HG02623 (cell line): ENCODE measurements at regions not wholly inside any gene's neighbourhood (a gene's known extent, or its start where the extent isn't known, plus 50 kb on each side); places are given as distances from the start of the nearest gene placed in this dataset.
"Not testable (repeated sequence)": the region's sequence is repeated elsewhere in the genome, so short reads cannot be mapped to it uniquely, and the experiment has no call there.

Source experiments
- ATAC-seq: cut with Tn5 transposase; IDR thresholded peaks from one replicate; pipeline ENCODE4 v1.9.1; 2021; ENCODE audit warnings: moderate library complexity; ENCODE audit not compliant: unreplicated experiment

DNA sequence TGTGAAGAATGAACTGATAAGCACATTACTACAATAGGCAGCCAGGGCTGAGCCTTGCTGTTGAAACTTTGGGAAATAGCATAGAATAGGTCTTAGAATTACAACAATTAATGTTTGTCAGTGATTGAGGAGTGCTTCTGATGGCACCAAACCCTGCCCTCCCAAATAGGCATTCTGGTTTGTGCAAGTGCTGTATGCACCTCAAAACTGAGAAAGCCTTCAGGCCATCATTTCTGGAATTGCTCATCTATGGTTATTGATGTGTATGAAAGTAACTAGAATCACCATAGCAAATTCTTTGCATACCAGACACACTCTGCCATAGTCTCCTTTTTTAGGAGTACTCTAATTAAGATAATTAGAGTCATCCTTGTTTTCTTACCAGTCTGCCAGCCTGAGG, 585.0 kb upstream of the MBL2 start:
- no peak for ATAC-seq

DNA sequence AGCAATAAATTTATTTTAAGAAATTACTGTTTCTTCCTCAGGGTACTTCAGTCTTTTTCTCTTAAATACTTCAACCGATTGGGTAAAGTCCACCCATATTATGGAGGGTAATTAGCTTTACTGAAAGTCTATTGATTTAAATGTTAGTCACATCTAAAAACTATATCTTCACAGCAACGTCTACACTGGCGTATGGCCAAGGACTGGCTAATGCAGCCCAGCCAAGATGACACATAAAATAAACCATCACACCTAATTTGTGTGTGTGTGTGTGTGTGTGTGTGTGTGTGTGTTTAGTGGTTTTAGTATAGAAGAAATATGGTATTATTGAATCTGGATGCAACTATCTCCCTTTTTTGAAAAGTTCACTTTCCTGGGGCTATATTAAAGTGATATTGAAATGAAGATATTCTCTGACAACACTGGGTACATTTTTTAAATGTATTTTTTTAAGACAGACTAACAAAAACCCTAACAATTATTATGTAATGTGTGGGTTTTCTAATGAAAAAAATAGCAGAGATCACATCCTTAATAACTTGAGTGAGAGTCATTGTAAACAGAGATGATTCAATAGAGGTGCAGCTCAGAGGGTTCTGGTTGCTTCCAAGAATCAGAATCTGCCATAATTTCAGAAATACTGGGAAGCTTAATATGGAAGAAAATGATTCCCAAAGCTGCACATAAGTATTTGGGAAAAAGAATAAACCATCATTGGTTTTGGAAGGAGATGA, 584.2 kb upstream of the MBL2 start:
- no peak for ATAC-seq

DNA sequence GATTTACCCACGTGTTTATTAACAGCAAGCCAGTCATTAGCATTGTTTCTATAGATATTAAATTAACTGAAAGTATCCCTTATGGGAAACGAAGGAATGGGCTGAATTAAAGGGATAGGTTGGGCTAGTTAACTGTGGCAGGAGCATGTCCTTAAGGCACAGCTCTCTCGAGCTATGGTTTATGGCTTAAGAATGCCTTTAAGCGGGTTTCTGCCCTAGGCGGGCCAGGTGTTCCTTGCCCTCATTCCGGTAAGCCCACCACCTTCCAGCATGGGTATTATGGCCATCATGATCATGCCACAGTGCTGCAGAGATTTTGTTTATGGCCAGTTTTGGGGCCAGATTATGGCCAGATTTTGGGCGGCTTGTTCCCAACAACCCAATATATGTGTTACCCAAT, 569.9 kb upstream of the MBL2 start:
- ATAC-seq, result not testable (repeated sequence)

DNA sequence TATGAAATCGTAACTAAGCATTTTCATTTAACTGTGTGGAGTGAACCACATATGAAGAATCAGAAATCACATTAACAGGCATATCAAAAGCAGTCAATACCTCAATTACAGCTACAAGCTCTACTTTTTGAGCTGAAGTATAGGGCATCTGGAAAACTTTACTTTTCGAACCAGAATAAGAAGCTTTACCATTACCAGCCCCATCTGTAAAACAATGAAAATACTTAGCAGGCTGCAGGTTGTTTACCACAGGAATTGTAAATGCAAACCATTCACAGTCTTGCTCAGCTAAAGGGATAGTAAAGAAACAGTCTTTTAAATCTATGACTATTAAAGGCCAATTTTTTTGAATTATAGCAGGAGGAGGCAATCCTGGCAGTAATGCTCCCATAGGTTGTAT, 565.6 kb upstream of the MBL2 start:
- not testable (repeated sequence) for ATAC-seq

DNA sequence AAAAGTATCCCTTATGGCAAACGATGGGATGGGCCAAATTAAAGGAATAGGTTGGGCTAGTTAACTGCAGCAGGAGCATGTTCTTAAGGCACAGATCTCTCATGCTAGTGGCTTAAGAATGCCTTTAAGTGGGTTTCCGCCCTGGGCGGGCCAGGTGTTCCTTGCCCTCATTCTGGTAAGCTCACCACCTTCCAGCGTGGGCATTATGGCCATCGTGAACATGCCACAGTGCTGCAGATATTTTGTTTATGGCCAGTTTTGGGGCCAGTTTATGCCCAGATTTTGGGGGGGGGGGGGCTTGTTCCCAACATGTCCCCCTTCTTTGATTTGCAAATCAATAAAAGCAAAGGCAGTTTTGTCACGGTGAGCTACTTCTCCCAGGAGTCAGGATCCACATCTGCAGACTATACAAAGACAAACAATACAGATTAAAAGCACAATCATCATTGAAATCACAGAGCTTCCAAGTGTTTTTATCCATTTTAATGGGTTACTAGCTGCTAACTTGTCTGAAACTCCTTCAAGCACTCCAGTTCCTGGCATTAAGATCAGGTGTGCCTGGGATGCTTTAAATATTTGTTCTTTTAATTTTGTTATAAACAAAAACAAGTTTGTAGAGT, 563.3 kb upstream of the MBL2 start:
- ATAC-seq, result not testable (repeated sequence)

DNA sequence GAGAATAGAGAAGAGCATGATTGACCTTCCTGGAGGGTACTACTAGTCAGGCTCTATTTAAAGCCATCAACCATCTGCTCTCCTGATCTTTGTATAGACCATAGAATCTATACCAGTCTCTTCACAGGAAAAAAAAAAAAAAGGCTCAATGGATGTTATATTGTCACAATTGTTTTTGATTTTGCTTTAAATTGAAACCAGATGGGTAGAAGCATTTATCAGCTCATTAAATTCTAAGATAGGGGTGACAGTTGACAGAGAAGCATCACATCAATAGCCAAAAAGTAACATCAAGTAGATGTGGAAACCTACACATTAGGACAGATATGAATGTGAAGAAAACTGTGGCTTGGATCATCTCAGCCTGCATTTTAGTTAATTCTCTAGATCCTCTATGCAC, 558.9 kb upstream of the MBL2 start:
- no peak for ATAC-seq

DNA sequence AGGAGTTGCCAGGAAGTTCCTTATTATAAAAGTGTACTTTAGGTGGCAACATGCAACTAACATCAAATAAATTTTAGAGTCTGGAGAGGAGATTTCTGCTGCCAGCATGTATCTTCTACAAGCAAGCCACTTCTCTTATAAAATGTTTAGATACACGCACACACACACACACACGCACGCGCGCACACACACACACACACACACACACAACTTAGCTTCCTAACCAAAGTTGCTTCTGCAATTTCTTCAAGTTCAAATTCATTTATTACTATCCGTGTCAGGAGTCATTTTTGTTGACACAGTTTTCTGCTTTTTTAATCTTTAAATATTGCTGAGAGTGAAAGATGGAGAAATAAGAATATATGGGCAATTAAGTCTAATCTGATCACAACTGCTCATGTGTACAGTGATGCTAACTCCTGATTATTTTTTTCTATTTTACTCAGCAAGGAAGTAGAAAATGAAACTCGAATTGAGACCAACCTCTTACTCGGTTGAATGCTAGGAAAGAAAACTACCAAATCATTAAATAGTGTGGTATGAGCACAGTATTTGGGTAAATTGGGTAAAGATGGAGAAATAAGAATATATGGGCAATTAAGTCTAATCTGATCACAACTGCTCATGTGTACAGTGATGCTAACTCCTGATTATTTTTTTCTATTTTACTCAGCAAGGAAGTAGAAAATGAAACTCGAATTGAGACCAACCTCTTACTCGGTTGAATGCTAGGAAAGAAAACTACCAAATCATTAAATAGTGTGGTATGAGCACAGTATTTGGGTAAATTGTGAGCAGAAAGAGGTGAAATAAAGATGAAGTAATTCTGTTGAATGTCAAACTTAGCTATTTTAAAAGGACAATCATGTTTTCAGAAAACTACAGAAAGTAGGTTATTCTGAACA, 554.1 kb upstream of the MBL2 start:
- ATAC-seq, result not testable (repeated sequence)

DNA sequence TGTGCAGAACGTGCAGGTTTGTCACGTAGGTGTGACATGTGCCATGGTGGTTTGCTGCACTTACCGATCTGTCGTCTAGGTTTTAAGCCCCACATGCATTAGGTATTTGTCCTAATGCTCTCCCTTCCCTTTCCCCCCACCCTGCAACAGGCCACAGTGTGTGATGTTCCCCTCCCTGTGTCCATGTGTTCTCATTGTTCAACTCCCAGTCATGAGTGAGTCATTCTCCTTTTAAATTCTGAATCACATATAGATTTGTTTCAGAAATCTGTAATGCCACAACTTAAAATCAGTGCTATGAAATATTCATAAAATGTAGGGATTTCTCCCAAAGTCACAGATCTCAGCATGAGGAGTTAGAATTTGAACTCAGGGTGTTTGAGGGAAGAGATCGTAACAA, 552.5 kb upstream of the MBL2 start:
- no peak for ATAC-seq

DNA sequence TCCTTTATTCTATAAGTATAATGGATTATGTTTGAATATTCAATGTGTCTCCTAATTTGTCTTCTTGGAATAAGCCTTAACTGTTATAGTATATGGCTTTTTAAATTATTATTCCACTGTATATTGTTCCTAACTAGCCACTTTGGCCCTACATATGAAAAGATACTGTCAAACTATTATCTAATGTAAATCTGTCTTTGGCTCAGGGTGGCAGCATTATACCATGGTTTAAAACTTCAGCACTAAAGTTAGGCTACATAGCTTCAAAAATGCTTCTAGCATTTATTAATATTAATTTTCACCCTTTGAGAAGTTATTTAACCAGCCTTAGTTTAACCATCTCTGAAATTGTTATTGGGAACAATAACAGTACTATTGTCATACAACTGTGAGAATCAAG, 543.1 kb upstream of the MBL2 start:
- ATAC-seq, result no peak

DNA sequence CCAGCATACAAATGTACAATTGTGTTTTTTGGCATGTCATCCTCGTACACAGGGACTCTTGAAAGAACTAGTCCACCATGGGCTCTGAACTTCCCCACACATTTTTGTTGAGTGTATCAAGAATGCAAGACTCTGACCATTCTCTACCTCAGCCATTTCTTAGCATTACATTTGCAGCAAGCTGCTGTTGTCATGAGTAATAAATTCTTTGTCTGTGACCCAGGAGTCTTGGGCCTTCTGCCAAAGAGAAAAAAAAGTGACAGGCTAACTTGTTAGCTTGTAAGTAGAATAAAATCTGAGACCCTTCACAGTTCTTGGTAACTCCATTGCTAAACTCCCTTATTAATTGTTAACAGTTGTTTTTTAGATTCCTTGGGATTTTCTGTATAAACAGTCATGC, 542.3 kb upstream of the MBL2 start:
- ATAC-seq, result no peak

DNA sequence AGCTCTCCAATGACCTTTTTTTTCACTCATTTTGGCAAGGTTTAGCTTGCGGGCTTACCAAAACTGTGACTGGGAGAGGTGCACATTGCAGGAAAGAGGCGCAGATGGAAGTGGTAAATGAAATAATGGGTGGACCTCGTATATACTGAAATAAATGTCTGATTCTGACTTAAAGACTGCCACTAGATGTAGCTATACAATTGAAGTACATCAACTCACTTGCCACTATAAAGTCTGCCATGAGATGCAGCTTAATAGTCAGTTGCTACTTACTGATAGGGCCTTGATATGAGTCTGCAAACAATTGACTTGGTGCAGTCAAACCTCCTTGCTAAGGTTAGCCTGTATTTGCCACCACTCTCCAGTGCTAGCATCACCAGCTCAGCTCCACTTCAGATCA, 525.9 kb upstream of the MBL2 start:
- no peak for ATAC-seq

DNA sequence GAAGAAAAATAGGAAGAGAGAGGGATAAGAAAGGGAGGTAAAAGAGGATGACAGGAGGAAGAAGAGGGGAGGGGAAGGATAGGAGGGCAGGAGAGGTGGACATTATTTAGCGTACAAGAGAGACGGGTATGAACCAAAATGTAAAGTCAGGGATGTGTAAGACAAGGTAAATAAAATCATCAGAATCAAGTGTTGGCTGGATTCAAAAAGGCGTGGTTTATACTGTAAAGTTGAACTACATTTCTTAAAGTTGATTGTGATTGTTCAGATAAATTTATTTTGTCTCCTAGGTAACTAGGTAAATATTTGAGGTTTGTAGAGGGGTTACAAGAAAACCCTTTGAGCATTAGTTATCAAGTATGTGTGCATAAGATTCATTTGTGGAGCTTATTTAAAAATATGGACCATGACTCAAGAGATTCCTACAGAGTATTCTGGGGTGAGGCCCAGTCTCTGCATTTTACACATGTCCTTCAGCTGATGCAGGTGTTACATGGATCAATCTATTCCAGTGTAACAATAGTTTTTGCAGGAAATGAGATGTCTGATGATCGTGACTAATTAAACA, 512.1 kb upstream of the MBL2 start:
- no peak for ATAC-seq

DNA sequence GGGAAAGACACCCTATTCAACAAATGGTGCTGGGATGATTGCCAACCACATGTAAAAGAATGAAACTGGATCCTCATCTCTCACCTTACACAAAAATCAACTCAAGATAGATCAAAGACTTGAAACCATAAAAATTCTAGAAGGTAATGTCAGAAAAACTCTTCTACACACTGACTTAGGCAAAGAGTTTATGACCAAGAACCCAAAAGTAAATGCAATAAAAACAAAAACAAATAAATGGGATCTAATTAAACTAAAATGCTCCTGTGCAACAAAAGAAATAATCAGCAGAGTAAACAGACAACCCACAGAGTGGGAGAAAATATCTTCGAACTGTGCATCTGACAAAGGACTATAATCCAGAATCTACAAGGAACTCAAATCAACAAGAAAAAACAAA, 504.2 kb upstream of the MBL2 start:
- ATAC-seq, result no peak

DNA sequence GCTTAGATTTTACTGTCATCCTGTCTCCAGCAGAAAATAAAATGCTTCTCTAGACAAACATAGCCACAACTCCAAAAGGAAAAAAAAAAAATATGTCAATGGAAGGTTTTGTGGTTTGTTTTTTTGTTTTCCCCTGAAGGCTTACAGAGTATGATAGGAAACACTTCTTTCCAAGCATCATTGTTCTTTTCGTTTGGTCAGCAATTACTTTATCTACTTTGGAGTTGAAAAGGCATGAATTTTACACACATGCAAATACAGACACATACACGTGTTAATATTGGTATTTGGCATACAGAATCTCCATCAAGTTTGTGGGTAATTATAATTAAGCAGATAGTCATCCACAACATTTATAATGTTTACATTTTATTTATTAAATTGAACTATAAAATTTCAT, 496.9 kb upstream of the MBL2 start:
- ATAC-seq, result no peak

DNA sequence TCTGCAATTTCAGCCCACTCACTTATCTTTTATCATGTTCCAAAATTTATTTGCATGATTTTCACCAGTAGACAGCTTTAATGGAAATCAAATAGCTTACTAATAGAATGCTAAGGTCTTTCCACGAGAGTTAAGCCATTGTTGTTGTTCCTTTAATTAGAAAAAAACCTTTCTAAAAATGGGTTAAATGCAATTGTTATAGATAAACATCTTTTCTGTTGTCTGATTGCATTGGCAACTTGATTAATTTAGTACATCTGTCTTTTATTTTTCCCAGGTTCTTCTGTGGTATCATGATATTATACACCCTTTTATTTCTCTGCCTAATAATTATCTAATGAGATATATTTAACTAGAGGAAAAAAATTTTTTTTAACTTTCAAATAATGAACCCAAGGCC, 487.6 kb upstream of the MBL2 start:
- ATAC-seq, result no peak

DNA sequence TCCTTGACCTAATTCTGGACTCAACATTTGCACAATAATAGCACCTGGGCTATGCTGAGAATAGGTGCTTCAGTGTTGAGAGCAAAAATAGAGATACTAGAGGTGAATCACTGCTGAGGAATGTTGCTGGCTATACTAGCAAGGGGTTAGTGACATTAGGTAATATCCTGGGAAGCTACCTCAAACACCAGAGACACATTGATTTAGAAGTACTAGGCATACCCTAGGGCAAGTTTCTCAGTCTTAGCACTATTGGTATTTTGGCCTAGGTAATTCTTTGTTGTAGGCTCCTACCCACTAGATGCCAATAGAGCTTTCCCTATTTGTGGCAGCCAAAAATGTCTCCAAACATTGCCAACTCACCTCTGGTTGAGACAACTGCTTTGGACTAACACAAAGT, 484.0 kb upstream of the MBL2 start:
- no peak for ATAC-seq

DNA sequence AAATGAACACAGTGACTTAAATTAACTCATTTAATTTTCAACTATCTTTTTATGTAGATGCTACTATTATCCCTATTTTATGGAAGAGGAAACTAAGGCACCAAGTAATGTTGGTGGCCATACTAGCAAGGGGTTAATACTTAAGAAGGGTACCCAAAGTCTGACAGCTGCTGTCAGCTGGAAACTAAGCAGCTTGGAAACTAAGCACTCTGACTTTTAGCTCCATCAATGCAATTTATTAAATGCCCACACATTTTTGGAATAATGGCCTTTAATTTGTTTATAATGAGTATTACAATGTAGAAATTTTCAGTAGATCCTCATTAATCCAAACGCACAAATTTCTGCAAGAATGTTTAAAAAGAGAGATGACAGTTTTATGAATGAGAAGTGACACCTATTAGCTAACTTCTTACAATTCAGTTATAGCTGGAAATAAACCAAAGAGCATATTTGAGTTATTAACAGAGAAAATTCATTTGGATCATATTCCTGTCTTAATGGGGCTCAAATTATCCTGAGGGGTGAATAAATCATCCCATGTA, 483.1 kb upstream of the MBL2 start:
- ATAC-seq, result no peak

DNA sequence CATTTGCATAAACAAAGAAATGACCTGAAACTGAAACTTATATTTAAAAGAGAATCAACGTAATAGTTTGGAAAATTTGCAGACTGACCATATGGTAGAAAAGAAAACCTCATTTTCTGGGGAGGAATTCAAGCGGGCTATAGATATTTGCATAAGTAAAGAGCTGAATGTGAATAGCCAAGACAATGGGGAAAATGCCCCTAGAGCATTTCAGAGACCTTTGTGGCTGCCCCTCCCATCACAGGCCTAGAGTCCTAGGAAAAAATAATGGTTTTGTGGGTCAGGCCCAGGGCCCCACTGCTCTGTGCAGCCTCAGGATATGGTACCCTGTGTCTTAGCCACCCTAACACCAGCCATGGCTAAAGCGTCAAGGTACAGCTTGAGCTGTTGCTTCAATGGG, 480.6 kb upstream of the MBL2 start:
- no peak for ATAC-seq

DNA sequence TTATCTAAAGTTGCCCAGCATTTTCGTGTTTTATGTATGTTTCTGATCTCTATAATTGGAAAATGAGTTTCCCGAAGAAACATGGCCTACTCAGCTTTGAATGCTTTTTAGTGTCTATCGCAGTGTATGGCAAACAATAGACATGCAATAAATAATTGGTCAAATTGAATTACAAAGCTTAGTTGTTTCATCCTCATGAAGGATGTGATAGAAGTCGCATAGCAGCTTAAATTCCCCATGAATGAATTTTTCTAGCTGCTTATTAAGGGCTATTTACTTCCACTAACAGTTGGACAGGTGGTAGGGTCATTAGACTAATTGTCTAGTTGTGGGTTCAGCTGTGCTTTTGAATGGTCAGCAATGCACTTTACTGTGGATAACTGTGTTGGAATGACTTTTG, 467.3 kb upstream of the MBL2 start:
- ATAC-seq, result no peak

DNA sequence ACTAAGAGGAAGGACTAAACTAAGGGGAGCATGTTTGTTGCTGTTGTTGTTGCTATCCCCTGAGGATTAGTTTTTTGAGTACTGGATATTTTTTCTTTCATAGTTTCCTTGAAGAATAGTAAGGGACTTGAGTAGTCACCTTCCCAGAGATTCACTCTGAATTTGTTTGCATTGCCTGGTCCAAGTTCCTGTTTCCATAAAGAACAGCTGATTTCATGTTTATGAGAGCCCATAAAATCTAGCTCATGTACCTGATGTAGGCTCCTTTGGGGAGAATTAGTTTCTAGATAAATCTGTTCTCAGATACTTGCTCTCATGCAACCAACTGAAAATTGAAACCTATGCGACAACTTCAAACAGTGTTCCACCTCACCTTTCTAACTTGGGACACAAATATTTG, 464.4 kb upstream of the MBL2 start:
- ATAC-seq, result no peak

DNA sequence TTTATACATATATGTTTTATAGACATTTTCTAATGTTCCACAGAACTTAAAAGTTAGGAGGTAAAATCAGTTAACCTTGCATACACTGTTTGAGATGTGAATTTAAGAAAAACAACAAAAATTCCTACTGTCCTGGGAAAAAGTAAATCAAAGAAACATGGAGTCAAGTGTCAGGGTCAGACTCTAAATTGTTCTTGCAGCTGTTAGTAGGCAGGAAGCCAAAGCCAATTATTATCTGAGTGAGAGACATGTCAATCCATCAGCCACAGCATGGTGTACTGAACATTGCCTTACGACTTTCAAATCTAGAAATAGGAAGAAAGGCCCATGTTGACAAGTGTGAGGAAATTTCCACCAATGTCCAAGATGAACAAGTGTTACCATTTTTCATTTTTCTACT, 461.2 kb upstream of the MBL2 start:
- no peak for ATAC-seq
